NCI-H345 (cell line): ENCODE measurements at regions not wholly inside any gene's neighbourhood (a gene's known extent, or its start where the extent isn't known, plus 50 kb on each side); places are given as distances from the start of the nearest gene placed in this dataset.
A peak's percentile ranks its signal among the peaks of the same experiment; 100 is the strongest.

Source experiments
- DNase-seq: peaks from one replicate; lab custom pipeline; 2025; lab: John Stamatoyannopoulos, UW

DNA sequence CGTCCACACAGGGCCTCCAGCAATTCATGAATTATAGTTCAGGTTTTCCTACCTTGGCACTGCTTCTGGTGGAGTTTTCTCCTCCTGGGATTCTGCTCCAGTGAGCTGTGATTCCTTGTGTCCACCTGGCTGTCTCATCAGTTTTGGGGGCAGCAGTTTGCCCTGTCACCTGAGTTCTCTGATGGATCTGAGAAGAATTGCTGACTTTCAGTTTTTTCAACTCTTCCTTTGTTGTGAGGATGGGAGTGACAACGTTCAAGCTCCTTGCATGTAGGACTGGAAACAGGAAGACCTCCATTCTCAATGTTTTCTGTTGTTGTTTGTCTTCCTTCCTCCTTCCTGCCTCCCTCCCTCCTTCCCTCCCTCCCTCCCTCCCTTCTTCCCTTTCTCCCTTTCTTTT, 359.0 kb downstream of the TSN start:
- DNase-seq: no peak

- DNase-seq: no peak
These were observed 361.9 kb downstream of the TSN start for GRCh38 chr2:122117371-122117770.

GRCh38 chr2:122129399-122129798, 373.9 kb downstream of the TSN start:
- no peak for DNase-seq

- no peak for DNase-seq
These were observed 376.8 kb downstream of the TSN start for GRCh38 chr2:122132147-122132691.

GRCh38 chr2:122135021-122135937, 379.8 kb downstream of the TSN start:
- DNase-seq: no peak

GRCh38 chr2:122136056-122136455, 380.6 kb downstream of the TSN start:
- DNase-seq: peak; percentile 22

- no peak for DNase-seq
These were observed 383.1 kb downstream of the TSN start for GRCh38 chr2:122138561-122138960.

GRCh38 chr2:122139739-122140420, 384.4 kb downstream of the TSN start:
- DNase-seq: no peak

DNA sequence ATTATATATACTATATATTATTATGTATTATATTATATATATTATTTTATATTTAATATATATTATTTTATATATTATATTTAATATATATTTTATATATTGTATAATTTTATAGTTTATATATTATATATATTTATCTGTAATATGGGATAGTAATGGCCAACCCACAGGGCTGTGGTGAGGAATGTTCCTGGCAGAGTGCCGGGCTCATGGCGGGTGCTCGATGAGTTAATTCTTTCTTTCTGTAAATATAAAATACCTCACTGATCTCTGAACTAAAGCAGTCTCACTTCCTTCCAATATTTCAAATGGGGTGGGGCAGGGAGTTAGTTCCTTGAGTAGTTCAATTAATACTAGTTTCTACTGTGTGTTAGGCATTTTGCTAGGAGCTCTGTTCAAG, 389.4 kb downstream of the TSN start:
- DNase-seq: no peak

GRCh38 chr2:122145856-122146255, 390.4 kb downstream of the TSN start:
- peak; percentile 66 for DNase-seq

DNA sequence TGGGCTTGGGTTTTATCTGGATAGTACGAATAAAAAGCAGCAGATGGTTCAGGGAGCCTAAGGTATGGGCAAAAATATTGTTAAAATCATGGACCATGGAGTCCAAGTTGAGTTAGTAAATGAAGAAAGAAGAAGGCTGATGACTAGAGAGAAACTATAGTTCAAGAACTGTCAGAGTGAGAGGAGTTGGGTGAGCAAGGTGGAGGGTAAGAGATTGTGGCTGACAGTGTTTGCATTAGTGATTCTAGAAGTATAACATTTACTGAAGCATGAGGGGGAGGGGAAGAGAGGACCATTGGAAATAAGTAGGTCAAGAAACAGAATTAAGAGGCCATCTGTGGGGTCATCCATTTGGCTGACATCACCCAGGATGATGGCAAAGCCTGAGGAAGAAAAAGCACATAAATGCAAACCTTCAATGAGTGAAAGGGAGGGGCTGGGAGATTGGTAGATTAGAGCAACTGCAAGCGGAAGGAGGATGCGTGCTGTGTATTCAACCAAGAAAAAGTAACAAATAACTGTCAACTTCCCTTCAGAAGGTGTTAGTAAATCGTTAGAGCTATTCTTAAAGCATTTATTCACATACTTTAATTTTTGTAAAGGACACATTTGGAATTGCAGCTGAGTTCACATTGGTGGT, 392.8 kb downstream of the TSN start:
- DNase-seq: no peak

GRCh38 chr2:122150524-122151280, 395.3 kb downstream of the TSN start:
- DNase-seq: no peak

- DNase-seq: no peak
These were observed 397.1 kb downstream of the TSN start for GRCh38 chr2:122152571-122152970.

DNA sequence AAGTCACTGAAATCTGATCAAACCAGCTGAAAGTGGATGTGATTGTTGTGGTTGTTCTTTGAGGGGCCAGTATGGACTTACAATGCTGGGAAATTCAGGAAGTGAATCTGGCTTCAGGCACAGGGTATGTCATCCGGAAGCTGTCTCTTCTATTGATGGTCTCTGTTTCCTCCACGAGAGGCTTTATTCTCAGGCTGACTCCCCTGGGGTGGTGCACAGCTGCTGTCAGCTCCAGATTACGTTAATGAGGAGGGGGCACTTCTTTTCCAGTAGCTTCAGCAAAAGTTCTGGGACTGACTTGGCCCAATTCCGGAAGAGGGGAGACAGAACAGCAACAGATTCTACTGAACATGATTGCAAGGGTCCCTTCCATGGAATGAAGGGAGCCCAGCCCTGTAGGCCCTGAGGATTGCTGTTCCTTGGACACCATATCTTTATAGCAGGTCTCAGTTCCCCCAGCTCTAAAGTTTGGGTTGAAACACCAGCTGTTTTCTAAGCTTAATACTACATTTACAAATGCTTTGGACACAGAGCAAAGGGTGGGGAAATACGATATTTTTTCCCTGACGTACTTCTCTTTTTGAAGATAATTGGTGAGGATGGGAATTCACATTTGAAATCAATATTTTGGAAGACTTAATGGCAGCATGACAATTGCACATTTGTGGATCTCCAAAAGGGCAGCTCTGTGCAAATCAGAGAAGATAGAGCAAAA, 400.9 kb downstream of the TSN start:
- DNase-seq: no peak

DNA sequence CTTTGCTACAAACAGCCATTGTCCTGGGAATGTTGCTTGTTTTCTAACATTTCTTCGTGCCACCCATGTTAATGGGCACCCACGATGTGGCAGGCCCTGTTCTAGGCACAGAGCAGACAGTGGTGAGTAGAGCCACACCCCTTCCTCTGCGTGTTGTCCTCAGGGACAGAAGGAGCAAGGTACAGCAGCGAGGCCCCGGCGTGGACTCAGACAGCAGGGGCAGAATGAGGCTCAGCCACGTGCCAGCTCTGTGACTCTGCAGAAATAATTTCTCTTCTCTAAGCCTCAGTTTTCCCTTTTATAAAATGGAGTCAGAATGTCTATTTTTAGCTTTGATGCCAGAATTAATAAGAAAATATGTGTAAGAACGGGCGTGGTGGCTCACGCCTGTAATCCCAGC, 401.7 kb downstream of the TSN start:
- no peak for DNase-seq

- DNase-seq: no peak
These were observed 408.2 kb downstream of the TSN start for GRCh38 chr2:122163617-122164016.

DNA sequence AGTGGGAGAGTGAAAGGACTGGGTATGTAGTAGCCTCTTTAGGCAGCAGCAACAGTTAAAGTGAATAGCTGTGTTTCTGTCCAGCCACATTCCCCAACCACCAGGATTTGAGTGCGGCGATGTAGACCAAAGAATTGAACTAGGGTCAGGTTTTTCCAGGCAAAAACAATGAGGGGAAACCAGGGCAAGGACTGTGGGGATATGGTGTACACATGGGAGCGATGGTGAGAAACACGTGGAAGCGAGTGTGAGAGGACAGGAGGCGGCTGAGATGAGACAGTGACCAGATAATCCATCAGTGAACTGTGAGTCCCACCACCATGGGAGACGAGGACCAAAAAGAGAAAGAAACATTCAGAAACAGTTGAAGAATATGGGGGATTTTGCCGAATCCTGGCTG, 409.5 kb downstream of the TSN start:
- no peak for DNase-seq

DNA sequence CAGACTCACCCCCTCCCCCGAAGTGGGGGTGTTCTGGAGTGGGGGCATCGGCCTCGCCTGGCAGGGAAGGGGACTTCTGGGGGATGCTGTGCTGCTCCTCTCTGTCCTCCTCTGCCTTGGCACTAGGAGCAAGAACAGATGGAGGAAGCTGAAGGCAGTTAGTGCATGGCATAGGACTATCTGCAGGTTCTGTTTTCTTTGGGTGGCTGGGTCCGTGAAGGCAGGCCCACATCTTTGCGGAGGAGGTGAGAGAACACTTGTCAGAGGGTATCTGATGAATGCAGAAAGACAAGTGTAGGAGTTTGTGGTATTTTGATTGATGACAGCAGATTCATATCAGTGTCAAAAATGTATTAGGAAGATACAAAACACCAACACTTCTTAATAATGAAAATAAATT, 411.4 kb downstream of the TSN start:
- no peak for DNase-seq

DNA sequence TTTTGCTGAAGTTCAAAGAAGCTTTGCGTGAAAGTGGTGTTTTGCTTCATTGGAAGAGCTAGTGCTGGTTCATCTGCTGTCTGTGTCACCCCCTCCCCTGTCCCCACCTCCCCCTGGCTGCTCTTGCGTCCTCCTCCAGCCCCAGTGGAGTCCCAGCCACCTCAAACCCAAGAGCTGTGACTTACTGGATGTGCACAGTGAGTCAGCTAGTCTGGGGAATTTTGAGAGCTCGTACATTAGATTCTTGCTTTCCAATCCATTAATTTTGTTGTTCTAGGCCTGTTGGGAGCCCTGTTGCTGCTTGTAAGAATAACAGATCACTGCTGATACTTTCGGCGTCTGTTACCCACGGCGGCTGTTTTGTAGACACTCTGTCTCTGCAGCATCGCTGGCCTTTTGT, 412.1 kb downstream of the TSN start:
- peak; percentile 5 for DNase-seq

DNA sequence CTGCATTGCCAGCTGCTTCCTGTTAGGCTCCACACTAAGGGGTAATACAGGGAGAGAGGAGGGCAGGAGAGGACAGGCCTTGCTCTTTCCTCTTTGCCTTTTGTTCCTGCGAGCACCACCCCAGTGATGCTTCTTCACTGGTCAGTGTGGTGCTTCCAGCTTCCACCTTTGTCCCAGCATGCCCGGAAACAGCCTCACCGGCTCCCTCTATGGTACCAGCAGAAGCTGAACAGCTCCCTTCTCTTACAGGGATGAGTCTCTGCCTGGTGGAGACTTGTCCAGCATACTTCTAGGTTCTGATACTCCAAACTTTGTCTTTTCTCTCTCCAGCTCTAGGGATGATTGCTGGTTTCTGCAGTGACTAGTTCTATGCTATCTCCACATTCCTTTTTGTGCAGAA, 413.3 kb downstream of the TSN start:
- no peak for DNase-seq

DNA sequence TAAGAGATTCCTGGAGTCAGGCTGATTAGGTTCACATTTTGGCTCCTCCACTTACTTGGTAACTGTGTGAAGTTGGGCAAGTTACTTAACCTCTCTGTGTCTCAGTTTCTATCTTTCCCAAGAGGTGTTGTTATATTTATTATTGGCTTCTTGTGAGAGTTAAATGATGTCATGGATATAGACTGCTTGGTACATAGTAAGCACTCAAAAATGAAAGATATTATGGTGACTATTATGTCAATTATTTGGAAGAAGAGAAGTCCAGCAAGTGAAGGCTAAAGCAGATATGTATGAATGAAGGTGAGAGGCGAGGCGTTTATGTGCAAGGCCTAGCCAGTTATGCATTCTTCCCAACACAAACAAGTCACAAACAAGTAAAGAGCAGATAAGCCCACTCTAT, 417.4 kb downstream of the TSN start:
- DNase-seq: no peak
